Dermis microvascular lymphatic vessel endothelial cell (primary cell): ENCODE measurements at regions not wholly inside any gene's neighbourhood (a gene's known extent, or its start where the extent isn't known, plus 50 kb on each side); places are given as distances from the start of the nearest gene placed in this dataset.

Experiments used
- DNase-seq, 2 donors: peaks; one replicate each; pipeline versions ENCODE4 v3.0.0 to v3.0.0-alpha.2; 2010; ENCODE audit warnings: low read depth in 2 of 2

- peak in 1 of 2 donors; percentile 56 for DNase-seq
These were observed 81.2 kb upstream of the CCDC112 start for GRCh38 chr5:115377468-115378217.

GRCh38 chr5:115375893-115376292 lies 79.4 kb upstream of the CCDC112 start:
- DNase-seq = no peak

GRCh38 chr5:115374057-115374775 lies 77.8 kb upstream of the CCDC112 start:
- no peak for DNase-seq

- DNase-seq = no peak
These were observed 75.7 kb upstream of the CCDC112 start for GRCh38 chr5:115372146-115372545.

- no peak for DNase-seq
These were observed 73.1 kb upstream of the CCDC112 start for GRCh38 chr5:115369430-115370144.

- DNase-seq = peak in 1 of 2 donors; percentile 94
These were observed 69.8 kb upstream of the CCDC112 start for GRCh38 chr5:115366223-115366622.

- DNase-seq = no peak
These were observed 67.4 kb upstream of the CCDC112 start for GRCh38 chr5:115363879-115364278.

- no peak for DNase-seq
These were observed 63.7 kb upstream of the CCDC112 start for GRCh38 chr5:115360046-115360685.

GRCh38 chr5:115355767-115356381 lies 59.4 kb upstream of the CCDC112 start:
- DNase-seq = no peak

- DNase-seq = no peak
These were observed 58.6 kb upstream of the CCDC112 start for GRCh38 chr5:115355095-115355494.

- DNase-seq = no peak
These were observed 57.8 kb upstream of the CCDC112 start for GRCh38 chr5:115354246-115354645.

GRCh38 chr5:115352571-115352970 lies 56.1 kb upstream of the CCDC112 start:
- no peak for DNase-seq

GRCh38 chr5:115351356-115352195 lies 55.1 kb upstream of the CCDC112 start:
- DNase-seq = peak in 1 of 2 donors; percentile 74

GRCh38 chr5:115350894-115351293 lies 54.4 kb upstream of the CCDC112 start:
- DNase-seq = no peak

- DNase-seq = peak; percentile 22 to 91
These were observed 52.8 kb upstream of the CCDC112 start for GRCh38 chr5:115349001-115349817.

GRCh38 chr5:115348175-115348574 lies 51.7 kb upstream of the CCDC112 start:
- DNase-seq = no peak
